Small intestine (tissue), 7 donors: ENCODE measurements at regions not wholly inside any gene's neighbourhood (a gene's known extent, or its start where the extent isn't known, plus 50 kb on each side); places are given as distances from the start of the nearest gene placed in this dataset.

Experiments
- DNase-seq, 2 donors: peaks; one replicate each; pipeline versions ENCODE4 v3.0.0 to v3.0.0-alpha.2; 2013
- FAIRE-seq: peaks from 2 replicates; lab custom pipeline; 2012; peaks lifted over from hg19 to GRCh38; lab: Jason Lieb, UNC
- H3K27ac ChIP-seq, 3 donors: one replicate each; pipeline ENCODE4 v1.5.1; 2013; ENCODE audit warnings: low read length in 2 of 3, mild to moderate bottlenecking in 2 of 3, control low read depth in 1 of 3, inconsistent platforms in 1 of 3, low read depth in 1 of 3, moderate library complexity in 1 of 3
- H3K27me3 ChIP-seq, 3 donors: one replicate each; pipeline ENCODE4 v1.6.1; 2013; ENCODE audit warnings: low read length in 3 of 3, inconsistent platforms in 1 of 3; ENCODE audit not compliant: control insufficient read depth in 3 of 3, insufficient read depth in 3 of 3
- H3K36me3 ChIP-seq, 3 donors: one replicate each; pipeline ENCODE4 v1.6.1; 2013; ENCODE audit warnings: low read length in 3 of 3, inconsistent platforms in 1 of 3, low read depth in 1 of 3, mild to moderate bottlenecking in 1 of 3, moderate library complexity in 1 of 3; ENCODE audit not compliant: control insufficient read depth in 3 of 3, insufficient read depth in 2 of 3
- H3K4me1 ChIP-seq, 3 donors: one replicate each; pipeline ENCODE4 v1.6.1; 2013; ENCODE audit warnings: low read length in 2 of 3, inconsistent platforms in 1 of 3, low read depth in 1 of 3, mild to moderate bottlenecking in 1 of 3, moderate library complexity in 1 of 3; ENCODE audit not compliant: control insufficient read depth in 3 of 3, insufficient read depth in 2 of 3
- H3K4me3 ChIP-seq, 3 donors: one replicate each; pipeline ENCODE4 v1.5.1; 2013; ENCODE audit warnings: low read length in 3 of 3, control low read depth in 1 of 3, inconsistent platforms in 1 of 3, low read depth in 1 of 3, mild to moderate bottlenecking in 1 of 3, moderate library complexity in 1 of 3
- H3K9me3 ChIP-seq, 2 donors: one replicate each; pipeline ENCODE4 v1.6.1; 2013; ENCODE audit warnings: low read depth in 1 of 2, low read length in 1 of 2; ENCODE audit not compliant: control insufficient read depth in 2 of 2, insufficient read depth in 1 of 2
- WGBS, 3 donors: extraction: QIAGEN DNeasy Blood & Tissue Kit; methylation state at CpG; one replicate each; pipeline ENCODE4 v1.1.7; 2013; 5-methylcytosine and 5-hydroxymethylcytosine counted together
- donor health status: healthy with polysubstance abuse.
- donor health status: control.
- donor health status: control.
- donor health status: Bipolar disorder and iron deficiency.
- donor health status: healthy.

DNA sequence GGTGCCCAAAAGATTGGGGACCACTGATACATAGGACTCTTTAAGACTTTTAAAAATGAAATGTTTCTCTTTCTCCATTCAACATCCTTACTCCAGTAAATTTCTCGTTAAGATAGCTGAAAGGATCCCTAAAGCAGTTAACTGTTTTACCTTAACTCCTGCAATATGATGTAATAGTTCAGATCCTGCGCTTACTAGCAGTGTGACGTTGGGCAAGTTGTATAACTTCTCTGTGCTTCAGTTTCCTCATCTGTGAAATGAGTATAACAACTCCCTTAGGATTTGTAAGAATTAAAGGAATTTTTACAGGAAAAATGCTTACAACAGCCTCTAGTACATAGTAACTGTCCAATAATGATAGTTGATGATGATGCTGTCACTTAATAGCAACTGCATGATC lies 158.9 kb downstream of the TANC2 start:
- no peak for FAIRE-seq
- no peak for DNase-seq
- H3K4me1 ChIP-seq: no peaks in the 10 kb centered on the region
- H3K27ac ChIP-seq: no peak overlapping the region
- H3K36me3 ChIP-seq: no peaks in the 10 kb centered on the region
- no peaks in the 10 kb centered on the region for H3K27me3 ChIP-seq
- no peaks in the 10 kb centered on the region for H3K9me3 ChIP-seq
- 81 to 88% (median 85%) methylated on average over 3 of the region's 3 CpGs for WGBS, 3 donors
- H3K4me3 ChIP-seq: no peak overlapping the region

DNA sequence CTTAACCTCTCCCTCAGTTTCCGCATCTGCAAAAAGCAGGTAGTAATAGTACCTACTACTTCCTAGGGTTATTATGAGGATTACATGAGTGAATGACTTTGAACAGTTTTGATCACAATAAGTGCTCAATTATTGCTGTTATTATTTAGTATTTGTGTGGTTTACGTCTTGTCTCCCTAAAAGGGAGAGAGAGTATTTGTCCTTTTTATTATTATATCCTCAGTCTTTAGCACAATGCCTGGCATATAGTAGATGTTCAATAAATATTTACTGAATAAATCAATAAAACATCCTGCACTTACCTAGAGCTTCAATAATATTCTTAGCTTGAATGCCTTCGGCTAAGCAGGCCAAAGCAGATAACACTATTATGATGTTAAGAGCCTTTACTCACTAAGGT lies 160.0 kb downstream of the TANC2 start:
- H3K27me3 ChIP-seq: no peaks in the 10 kb centered on the region
- DNase-seq (no peak), FAIRE-seq (no peak)
- H3K27ac ChIP-seq: no peak overlapping the region
- H3K9me3 ChIP-seq: no peaks in the 10 kb centered on the region
- H3K4me1 ChIP-seq: no peaks in the 10 kb centered on the region
- H3K36me3 ChIP-seq: no peaks in the 10 kb centered on the region
- H3K4me3 ChIP-seq: no peak overlapping the region
- 76 to 88% (median 83%) methylated on average over 3 of the region's 3 CpGs for WGBS, 3 donors

DNA sequence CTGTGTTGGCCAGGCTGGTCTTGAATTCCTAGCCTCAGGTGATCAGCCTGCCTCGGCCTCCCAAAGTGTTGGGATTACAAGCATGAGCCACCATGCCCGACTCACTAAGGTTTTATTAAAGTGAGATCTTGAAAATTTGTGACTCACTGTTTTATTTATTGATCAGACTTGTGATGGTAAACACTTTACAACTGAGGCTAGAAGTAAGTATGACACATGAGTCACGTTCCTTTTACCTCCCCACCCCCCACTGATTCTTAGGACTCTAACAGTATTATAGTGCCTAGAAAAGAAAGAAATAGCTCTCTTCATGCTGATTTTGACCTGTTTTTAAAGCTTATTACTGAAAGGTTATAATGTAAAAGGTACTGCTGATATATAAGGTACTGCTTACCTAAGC lies 160.6 kb downstream of the TANC2 start:
- 51 to 67% (median 58%) methylated on average over 3 of the region's 3 CpGs for WGBS, 3 donors
- H3K4me1 ChIP-seq: no peaks in the 10 kb centered on the region
- H3K4me3 ChIP-seq: no peak overlapping the region
- no peaks in the 10 kb centered on the region for H3K9me3 ChIP-seq
- H3K27me3 ChIP-seq: no peaks in the 10 kb centered on the region
- FAIRE-seq (no peak), DNase-seq (no peak)
- no peak overlapping the region for H3K27ac ChIP-seq
- H3K36me3 ChIP-seq: no peaks in the 10 kb centered on the region

DNA sequence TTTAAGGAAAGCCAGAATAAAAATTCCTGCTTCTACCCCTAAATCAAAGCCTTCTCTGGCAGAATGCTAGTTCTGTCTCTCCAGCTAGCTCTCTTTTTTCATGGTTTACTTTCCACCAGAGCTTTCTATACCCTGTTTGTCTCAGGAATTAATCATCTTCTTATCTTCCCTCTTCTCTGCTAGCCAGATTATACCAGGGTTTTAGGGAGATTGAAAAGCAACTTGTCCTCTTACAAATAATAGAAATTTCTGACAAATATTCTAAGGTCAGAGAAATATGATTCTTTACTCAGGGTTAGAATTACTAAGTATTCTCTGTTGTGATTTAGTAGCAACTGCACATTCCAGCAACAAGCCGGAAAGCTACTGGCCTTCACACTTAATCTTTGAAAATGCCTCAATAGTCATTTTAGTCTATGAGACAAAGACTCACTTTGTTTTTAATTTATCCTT lies 166.4 kb downstream of the TANC2 start:
- 78 to 100% (median 100%) methylated on average over 1 of the region's 1 CpG for WGBS, 3 donors
- no peak overlapping the region for H3K4me3 ChIP-seq
- H3K27me3 ChIP-seq: no peaks in the 10 kb centered on the region
- no peak for FAIRE-seq
- H3K36me3 ChIP-seq: peaks cover 0 to 2% (median 0%) of the 10 kb centered on the region in 3 donors
- DNase-seq: no peak
- no peak overlapping the region for H3K27ac ChIP-seq
- no peaks in the 10 kb centered on the region for H3K9me3 ChIP-seq
- H3K4me1 ChIP-seq: no peaks in the 10 kb centered on the region

DNA sequence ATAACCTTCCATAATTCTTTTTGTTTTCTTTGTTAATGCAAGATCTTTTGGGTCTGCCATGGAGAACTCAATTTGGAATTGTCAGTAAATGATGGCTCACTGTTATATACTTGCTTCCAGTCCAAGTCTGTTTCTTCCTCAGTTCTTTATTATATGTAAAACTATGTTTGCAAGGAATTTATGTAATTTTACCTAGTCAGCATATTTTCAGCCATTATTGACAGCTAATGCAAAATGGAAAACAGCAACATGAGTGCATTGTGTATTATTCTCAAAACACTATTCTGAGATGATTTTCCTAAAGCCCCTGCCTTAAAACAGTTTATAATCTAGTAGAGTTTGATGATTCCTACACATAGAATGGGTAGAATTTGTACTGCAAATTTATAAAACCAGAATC lies 167.5 kb downstream of the TANC2 start:
- H3K4me1 ChIP-seq: no peaks in the 10 kb centered on the region
- H3K36me3 ChIP-seq: peaks cover 0 to 2% (median 0%) of the 10 kb centered on the region in 3 donors
- no peak overlapping the region for H3K27ac ChIP-seq
- H3K9me3 ChIP-seq: no peaks in the 10 kb centered on the region
- no peak overlapping the region for H3K4me3 ChIP-seq
- DNase-seq (no peak), FAIRE-seq (no peak)
- no peaks in the 10 kb centered on the region for H3K27me3 ChIP-seq

DNA sequence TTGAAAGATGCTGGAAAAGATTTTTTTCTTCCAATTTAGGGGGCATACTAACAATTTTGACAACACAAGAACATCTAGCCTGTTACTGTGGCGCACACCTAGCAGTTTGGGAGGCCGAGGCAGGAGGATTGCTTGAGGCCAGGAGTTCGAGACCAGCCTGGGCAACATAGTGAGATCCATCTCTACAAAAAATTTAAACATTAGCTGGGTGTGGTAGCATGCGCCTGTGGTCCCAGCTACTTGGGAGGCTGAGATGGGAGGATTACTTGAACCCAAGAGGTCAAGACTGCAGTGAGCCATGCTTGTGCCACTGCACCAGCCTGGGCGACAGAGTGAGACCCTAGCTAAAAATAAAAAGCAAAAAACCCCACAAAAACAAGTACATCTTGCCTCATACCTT lies 168.8 kb downstream of the TANC2 start:
- DNase-seq (no peak), FAIRE-seq (no peak)
- Histone ChIP-seq H3K27me3 (no peaks in the 10 kb centered on the region), H3K4me3 (no peak overlapping the region), H3K4me1 (no peaks in the 10 kb centered on the region), H3K27ac (no peak overlapping the region), H3K36me3 (peaks cover 0 to 2% (median 0%) of the 10 kb centered on the region in 3 donors), H3K9me3 (no peaks in the 10 kb centered on the region)
- WGBS, 3 donors: 92 to 97% (median 95%) methylated on average over 5 of the region's 5 CpGs

DNA sequence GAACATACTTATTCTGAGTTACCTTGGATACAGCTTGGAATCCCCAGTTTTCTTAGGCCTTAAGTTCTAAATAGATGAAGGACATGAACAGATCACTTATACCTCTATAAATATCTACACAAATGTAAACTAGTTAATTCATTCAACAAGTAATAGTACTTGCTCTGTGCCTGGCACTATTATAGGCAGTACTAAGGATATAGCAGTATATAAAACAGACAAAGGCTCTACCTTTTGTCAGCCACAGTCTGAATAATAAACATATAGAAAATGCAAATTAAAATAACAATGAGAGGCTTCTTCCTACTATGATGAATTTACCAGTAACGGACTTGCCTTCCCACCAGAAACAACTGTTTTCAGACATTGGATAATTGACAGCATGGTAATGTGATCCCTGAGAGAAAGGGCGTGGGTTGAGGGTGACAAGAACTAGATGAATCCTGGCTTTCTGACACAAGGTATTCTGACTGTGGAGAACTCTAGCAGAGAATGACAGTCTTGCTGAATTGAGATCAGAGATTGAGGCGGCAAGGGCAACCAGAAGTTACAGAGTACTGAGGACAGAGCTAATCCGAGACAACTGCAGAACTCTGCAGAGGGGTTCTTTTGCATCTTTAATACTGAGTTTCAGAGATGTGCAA lies 170.5 kb downstream of the TANC2 start:
- WGBS, 3 donors: 91 to 95% (median 92%) methylated on average over 4 of the region's 4 CpGs
- H3K4me3 ChIP-seq: no peak overlapping the region
- no peaks in the 10 kb centered on the region for H3K9me3 ChIP-seq
- DNase-seq (no peak), FAIRE-seq (no peak)
- H3K27me3 ChIP-seq: no peaks in the 10 kb centered on the region
- H3K4me1 ChIP-seq: peaks cover 0 to 4% (median 0%) of the 10 kb centered on the region in 3 donors
- peaks cover 0 to 2% (median 0%) of the 10 kb centered on the region in 3 donors for H3K36me3 ChIP-seq
- H3K27ac ChIP-seq: no peak overlapping the region

DNA sequence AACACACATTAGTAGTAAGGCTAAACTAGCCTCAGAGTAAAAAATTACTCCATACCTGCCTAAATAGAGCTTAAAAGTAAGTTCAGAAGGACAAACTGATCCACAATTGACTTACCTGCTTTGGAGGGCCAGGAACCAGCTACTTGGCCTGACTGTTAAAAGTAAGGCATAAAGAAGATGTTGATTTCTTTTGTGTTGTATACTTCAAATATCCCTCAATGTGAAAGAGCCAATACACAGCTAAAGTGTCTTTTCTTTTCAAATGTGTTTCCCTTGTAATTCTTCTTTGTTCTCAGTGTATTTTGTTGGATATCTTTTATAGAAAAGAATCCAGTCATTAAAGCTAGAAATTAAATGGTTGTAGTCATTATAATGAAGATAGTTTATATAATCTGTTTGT lies 171.1 kb downstream of the TANC2 start:
- H3K9me3 ChIP-seq: no peaks in the 10 kb centered on the region
- FAIRE-seq (no peak), DNase-seq (no peak)
- peaks cover 0 to 2% (median 0%) of the 10 kb centered on the region in 3 donors for H3K36me3 ChIP-seq
- no peak overlapping the region for H3K4me3 ChIP-seq
- no peak overlapping the region for H3K27ac ChIP-seq
- H3K4me1 ChIP-seq: peaks cover 0 to 4% (median 0%) of the 10 kb centered on the region in 3 donors
- no peaks in the 10 kb centered on the region for H3K27me3 ChIP-seq

DNA sequence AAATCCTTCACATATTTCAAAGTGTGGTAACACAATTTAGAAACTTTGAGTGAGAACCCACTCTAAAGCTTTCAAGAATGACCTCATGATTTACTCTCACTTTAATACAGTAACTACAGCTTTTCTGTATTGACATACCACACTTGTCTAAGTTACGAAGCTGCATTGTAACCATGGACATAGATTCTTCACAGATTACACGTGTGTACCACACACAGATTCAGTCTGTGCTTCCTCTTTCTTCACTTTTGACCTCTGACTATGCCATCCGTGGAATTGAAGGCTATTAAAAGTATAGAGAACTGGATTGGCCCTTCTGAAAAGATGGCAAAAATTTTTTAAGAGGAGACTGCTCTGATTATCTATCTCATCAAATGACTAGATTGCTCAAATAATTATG lies 172.7 kb downstream of the TANC2 start:
- Histone ChIP-seq H3K27ac (no peak overlapping the region), H3K36me3 (peaks cover 0 to 2% (median 0%) of the 10 kb centered on the region in 3 donors), H3K4me1 (peaks cover 0 to 4% (median 0%) of the 10 kb centered on the region in 3 donors), H3K27me3 (no peaks in the 10 kb centered on the region), H3K4me3 (no peak overlapping the region), H3K9me3 (no peaks in the 10 kb centered on the region)
- DNase-seq (no peak), FAIRE-seq (no peak)
- WGBS, 3 donors: 56 to 68% (median 63%) methylated on average over 3 of the region's 3 CpGs
